ENCODE measurements at regions not wholly inside any gene's neighbourhood (a gene's known extent, or its start where the extent isn't known, plus 50 kb on each side); places are given as distances from the start of the nearest gene placed in this dataset.
A peak's percentile ranks its signal among the peaks of the same experiment; 100 is the strongest.

DNA sequence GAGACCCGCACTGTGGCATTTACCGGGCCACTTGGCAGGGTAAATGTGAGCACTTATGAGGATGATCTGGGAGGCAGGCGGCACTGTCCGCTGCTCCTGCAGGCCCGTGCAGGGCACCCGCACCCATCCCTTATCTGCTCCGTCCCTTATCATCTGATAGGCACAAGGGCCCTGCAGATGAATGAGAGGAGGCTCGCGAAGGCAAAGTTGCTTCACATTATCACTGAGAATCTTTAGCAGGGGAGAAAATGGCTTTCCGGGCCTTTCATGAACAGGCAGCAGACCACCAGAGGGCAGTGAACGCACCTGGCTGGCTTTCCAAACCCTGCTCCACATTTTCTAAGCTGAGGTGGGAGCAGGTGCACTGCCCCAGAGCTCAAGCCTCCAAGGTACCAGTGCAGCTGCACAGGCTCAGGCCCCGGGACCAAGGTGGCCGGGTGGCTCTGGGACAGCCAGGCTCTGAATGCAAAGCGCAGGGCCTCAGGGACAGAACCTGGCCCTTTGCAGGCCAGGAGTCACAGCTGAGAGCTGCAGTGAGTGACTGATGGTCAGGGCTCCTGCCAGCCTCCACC lies 165.6 kb downstream of the SHANK2 start:
- DNase-seq (ENCODE audit: insufficient read length, low spot score) (no peak), FAIRE-seq (no peak)
- no peak for TF ChIP-seq PAX5 (IDR thresholded peaks at IDR 0.05; ENCODE audit: insufficient read depth, low read length, severe bottlenecking)
- no peak for TF ChIP-seq TAF1 (IDR thresholded peaks at IDR 0.05; ENCODE audit: low read depth, low read length)
- TF ChIP-seq POLR2AphosphoS5 (IDR thresholded peaks at IDR 0.05; ENCODE audit: low read depth, low read length) = no peak
- no peak for TF ChIP-seq POLR2A (IDR thresholded peaks at IDR 0.05; ENCODE audit: low read depth, low read length)
- TF ChIP-seq SPI1 (IDR thresholded peaks at IDR 0.05; ENCODE audit: low read depth, low read length) = no peak
- TF ChIP-seq POU2F2 (IDR thresholded peaks at IDR 0.05; ENCODE audit: low read depth, low read length) = no peak

DNA sequence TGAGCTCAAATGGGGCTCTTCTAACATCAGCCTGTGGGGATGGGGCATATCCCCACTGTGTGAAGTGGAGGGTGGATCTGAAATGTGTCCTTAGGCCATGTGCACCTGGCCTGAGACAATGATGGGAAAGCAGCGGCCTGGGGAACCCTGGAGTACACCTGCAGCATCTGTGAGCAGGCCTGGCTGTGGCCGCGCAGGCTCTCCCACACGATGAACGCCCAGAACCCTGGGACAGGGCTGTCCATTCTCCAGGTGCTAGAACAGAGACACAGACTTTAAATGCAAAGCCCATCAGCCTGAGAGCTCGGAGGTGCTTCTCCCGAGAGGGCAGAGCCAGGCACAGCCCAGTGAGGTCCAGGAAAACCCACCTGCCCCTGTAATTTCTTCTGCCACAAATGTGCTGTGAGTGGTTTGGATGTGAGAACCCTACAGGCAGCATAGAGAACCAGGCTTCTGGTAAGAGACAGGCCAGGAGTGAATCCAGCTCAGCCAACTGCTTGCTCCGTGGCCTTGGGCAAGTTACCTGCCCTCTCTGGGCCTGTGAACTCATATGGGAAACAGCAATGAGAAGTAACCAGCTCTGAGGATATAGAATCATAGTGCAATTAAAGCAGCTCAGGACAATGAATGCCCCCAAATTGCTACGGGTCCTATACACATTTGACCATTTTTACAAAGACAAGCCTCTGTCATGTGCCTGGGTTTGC lies 167.9 kb downstream of the SHANK2 start:
- TF ChIP-seq POLR2AphosphoS5 (IDR thresholded peaks at IDR 0.05; ENCODE audit: low read depth, low read length) (no peak), SPI1 (IDR thresholded peaks at IDR 0.05; ENCODE audit: low read depth, low read length) (no peak), TAF1 (IDR thresholded peaks at IDR 0.05; ENCODE audit: low read depth, low read length) (no peak), POLR2A (IDR thresholded peaks at IDR 0.05; ENCODE audit: low read depth, low read length) (no peak), POU2F2 (IDR thresholded peaks at IDR 0.05; ENCODE audit: low read depth, low read length) (no peak), PAX5 (IDR thresholded peaks at IDR 0.05; ENCODE audit: insufficient read depth, low read length, severe bottlenecking) (no peak)
- no peak for DNase-seq (ENCODE audit: insufficient read length, low spot score)
- no peak for FAIRE-seq

DNA sequence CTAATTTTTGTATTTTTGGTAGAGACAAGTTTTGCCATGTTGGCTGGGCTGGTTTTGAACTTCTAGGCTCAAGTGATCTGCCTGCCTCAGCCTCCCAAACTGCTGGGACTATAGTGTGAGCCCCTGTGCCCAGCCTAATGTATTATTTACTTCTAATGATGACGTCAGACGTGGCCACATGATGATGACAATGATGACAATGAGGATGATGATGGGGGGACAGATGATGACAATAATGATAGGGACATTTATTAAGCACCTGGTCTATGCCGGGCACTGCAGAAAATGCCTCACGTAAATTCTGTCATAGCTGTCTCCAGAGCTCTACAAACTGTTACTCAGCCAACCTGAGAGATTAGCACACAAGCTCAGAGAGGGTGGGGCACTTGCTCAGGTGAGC lies 169.3 kb downstream of the SHANK2 start:
- FAIRE-seq (no peak), DNase-seq (ENCODE audit: insufficient read length, low spot score) (no peak)
- no peak for TF ChIP-seq TAF1 (IDR thresholded peaks at IDR 0.05; ENCODE audit: low read depth, low read length)
- no peak for TF ChIP-seq PAX5 (IDR thresholded peaks at IDR 0.05; ENCODE audit: insufficient read depth, low read length, severe bottlenecking)
- TF ChIP-seq SPI1 (IDR thresholded peaks at IDR 0.05; ENCODE audit: low read depth, low read length) = no peak
- TF ChIP-seq POLR2AphosphoS5 (IDR thresholded peaks at IDR 0.05; ENCODE audit: low read depth, low read length) = no peak
- TF ChIP-seq POLR2A (IDR thresholded peaks at IDR 0.05; ENCODE audit: low read depth, low read length) = no peak
- no peak for TF ChIP-seq POU2F2 (IDR thresholded peaks at IDR 0.05; ENCODE audit: low read depth, low read length)

DNA sequence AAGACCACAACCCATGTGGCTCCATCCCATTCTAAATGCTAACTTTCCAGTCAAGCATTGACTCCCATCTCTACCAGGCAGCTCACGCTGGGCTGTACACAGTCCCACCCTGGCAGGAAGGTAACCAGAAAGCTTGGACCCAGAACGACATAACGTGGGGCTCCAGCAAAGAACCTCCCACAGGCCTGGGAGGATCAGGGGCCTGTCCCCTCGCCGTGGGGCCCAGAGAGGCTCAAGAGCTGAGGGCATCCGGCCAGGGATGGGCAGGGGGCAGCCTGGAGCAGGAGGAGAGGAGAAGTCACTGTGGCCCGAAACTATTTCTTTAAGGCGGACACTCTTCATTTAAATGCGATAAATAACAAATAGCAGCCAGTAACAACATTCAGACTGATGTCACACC lies 169.9 kb downstream of the SHANK2 start:
- no peak for TF ChIP-seq POLR2AphosphoS5 (IDR thresholded peaks at IDR 0.05; ENCODE audit: low read depth, low read length)
- no peak for TF ChIP-seq PAX5 (IDR thresholded peaks at IDR 0.05; ENCODE audit: insufficient read depth, low read length, severe bottlenecking)
- no peak for TF ChIP-seq TAF1 (IDR thresholded peaks at IDR 0.05; ENCODE audit: low read depth, low read length)
- no peak for TF ChIP-seq SPI1 (IDR thresholded peaks at IDR 0.05; ENCODE audit: low read depth, low read length)
- TF ChIP-seq POLR2A (IDR thresholded peaks at IDR 0.05; ENCODE audit: low read depth, low read length) = no peak
- no peak for TF ChIP-seq POU2F2 (IDR thresholded peaks at IDR 0.05; ENCODE audit: low read depth, low read length)
- DNase-seq (ENCODE audit: insufficient read length, low spot score) = no peak
- no peak for FAIRE-seq

DNA sequence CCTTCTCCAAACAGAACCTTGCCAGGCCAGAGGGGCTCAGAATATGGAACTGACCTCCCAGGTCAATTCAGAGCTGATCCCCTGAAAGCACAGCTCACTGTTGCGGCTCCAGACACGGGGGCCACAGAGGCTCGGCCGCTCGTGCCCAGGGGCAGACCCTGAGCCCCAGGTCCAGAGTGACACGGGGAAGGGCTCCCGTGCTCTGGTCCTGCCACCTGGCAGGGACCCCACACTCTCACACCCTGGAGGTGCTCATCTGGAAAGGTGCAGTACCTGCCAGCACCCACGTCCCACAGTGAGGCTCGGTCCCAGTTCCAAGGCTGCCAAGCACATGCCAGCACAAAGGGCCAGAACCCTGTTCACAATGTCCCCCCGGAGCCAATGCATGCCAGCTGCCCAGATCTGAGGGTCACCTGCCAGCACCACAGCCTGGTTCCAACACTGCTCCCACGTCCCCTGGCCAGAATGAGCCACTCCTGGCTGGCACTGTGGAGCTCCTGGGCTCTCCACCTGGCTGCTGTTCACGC lies 170.6 kb downstream of the SHANK2 start:
- TF ChIP-seq POLR2AphosphoS5 (IDR thresholded peaks at IDR 0.05; ENCODE audit: low read depth, low read length) = no peak
- TF ChIP-seq TAF1 (IDR thresholded peaks at IDR 0.05; ENCODE audit: low read depth, low read length) = no peak
- TF ChIP-seq POU2F2 (IDR thresholded peaks at IDR 0.05; ENCODE audit: low read depth, low read length) = no peak
- TF ChIP-seq SPI1 (IDR thresholded peaks at IDR 0.05; ENCODE audit: low read depth, low read length) = no peak
- no peak for TF ChIP-seq PAX5 (IDR thresholded peaks at IDR 0.05; ENCODE audit: insufficient read depth, low read length, severe bottlenecking)
- TF ChIP-seq POLR2A (IDR thresholded peaks at IDR 0.05; ENCODE audit: low read depth, low read length) = no peak
- DNase-seq (ENCODE audit: insufficient read length, low spot score) = no peak
- no peak for FAIRE-seq

DNA sequence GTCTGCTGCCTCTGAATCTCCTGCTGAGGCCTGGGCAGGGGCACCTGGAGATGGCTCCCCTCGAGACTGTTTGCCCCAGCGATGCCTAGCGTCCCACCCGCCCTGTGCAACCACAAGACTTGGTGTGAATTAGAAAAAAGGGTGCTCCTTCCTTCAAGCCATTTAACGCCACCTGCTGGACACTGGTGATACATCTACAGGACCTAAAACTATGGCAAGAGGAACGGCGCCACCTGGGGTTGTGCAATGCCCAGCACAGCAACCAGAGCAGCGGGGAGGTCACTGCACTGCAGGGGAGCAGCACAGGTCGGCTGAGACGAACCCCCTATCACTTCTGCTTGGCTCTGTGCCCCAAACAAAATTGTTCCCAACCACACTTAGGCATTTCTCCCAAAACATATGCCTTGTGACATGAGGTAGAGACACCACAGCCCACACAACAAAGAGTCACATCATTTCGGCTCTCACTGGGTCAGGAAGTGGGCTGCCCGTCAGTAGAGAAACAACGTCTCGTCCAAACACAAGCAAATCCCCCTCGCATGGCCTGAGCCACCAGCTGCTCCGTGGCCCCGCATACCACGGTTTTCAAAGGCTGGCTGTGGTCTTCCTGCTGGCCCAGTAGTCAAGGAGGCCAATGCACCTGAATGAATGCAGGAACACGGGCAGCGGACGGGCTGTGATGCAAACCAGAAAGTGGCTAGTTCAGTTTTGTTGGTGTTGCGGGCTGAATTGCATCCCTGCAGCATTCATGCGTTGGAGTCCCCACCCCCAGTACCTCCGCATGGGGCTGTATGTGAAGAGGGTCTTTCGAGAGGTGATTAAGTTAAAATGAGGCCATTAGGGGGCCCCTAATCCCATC lies 171.9 kb downstream of the SHANK2 start:
- FAIRE-seq = no peak
- no peak for TF ChIP-seq SPI1 (IDR thresholded peaks at IDR 0.05; ENCODE audit: low read depth, low read length)
- TF ChIP-seq PAX5 (IDR thresholded peaks at IDR 0.05; ENCODE audit: insufficient read depth, low read length, severe bottlenecking) = no peak
- no peak for TF ChIP-seq POU2F2 (IDR thresholded peaks at IDR 0.05; ENCODE audit: low read depth, low read length)
- no peak for TF ChIP-seq TAF1 (IDR thresholded peaks at IDR 0.05; ENCODE audit: low read depth, low read length)
- no peak for TF ChIP-seq POLR2AphosphoS5 (IDR thresholded peaks at IDR 0.05; ENCODE audit: low read depth, low read length)
- no peak for TF ChIP-seq POLR2A (IDR thresholded peaks at IDR 0.05; ENCODE audit: low read depth, low read length)
- DNase-seq (ENCODE audit: insufficient read length, low spot score) = peak; percentile 52

DNA sequence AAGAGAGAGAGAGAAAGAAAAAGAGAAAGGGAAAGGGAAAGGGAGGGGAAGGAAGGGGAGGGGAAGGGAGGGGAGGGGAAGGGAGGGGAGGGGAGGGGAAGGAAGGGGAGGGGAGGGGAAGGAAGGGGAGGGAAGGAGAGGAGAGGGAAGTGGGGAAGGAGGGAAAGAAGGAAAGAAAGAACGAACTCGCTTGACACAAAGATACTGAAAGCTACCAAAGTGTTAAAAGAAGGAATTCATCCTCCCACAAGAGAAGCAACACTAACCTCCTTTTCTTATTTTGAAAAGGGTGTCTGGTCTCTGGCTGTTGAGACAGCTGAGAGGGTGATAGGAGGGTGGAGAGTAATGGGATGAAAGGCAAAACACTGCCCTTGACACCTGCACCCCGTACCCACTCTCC lies 172.6 kb downstream of the SHANK2 start:
- DNase-seq (ENCODE audit: insufficient read length, low spot score) = no peak
- no peak for FAIRE-seq
- TF ChIP-seq PAX5 (IDR thresholded peaks at IDR 0.05; ENCODE audit: insufficient read depth, low read length, severe bottlenecking) = no peak

DNA sequence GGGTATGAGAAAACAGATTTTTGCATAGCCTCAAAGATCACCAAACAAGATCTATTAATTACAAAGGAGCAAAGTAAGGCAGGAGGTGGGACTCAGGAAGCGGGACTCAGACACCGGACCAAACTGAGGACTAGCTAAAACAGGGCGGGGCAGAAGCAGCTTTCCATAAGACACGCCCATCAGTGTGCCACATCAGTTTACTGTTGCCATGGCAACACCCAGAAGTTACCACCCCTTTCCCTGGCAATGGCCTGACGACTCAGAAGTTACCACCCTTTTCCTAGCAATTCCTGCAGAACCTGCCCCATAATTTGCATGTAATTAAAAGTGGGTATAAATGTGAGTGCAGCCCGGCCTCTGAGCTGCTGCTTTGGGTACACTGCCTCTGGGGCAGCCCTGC lies 173.9 kb downstream of the SHANK2 start:
- FAIRE-seq (no peak), DNase-seq (ENCODE audit: insufficient read length, low spot score) (no peak)
- no peak for TF ChIP-seq POLR2A (IDR thresholded peaks at IDR 0.05; ENCODE audit: low read depth, low read length)
- TF ChIP-seq POLR2AphosphoS5 (IDR thresholded peaks at IDR 0.05; ENCODE audit: low read depth, low read length) = no peak
- TF ChIP-seq PAX5 (IDR thresholded peaks at IDR 0.05; ENCODE audit: insufficient read depth, low read length, severe bottlenecking) = no peak
- TF ChIP-seq POU2F2 (IDR thresholded peaks at IDR 0.05; ENCODE audit: low read depth, low read length) = no peak
- TF ChIP-seq TAF1 (IDR thresholded peaks at IDR 0.05; ENCODE audit: low read depth, low read length) = no peak
- TF ChIP-seq SPI1 (IDR thresholded peaks at IDR 0.05; ENCODE audit: low read depth, low read length) = no peak

Measured in GM12891 (cell line).